IPS-NIHi7 (cell line): ENCODE measurements at regions not wholly inside any gene's neighbourhood (a gene's known extent, or its start where the extent isn't known, plus 50 kb on each side); places are given as distances from the start of the nearest gene placed in this dataset.
"Not testable (repeated sequence)": the region's sequence is repeated elsewhere in the genome, so short reads cannot be mapped to it uniquely, and the experiment has no call there.

Experiments
- DNase-seq: peaks from one replicate; pipeline ENCODE4 v3.0.0; 2012; ENCODE audit warnings: mixed read lengths; ENCODE audit errors: extremely low spot score

DNA sequence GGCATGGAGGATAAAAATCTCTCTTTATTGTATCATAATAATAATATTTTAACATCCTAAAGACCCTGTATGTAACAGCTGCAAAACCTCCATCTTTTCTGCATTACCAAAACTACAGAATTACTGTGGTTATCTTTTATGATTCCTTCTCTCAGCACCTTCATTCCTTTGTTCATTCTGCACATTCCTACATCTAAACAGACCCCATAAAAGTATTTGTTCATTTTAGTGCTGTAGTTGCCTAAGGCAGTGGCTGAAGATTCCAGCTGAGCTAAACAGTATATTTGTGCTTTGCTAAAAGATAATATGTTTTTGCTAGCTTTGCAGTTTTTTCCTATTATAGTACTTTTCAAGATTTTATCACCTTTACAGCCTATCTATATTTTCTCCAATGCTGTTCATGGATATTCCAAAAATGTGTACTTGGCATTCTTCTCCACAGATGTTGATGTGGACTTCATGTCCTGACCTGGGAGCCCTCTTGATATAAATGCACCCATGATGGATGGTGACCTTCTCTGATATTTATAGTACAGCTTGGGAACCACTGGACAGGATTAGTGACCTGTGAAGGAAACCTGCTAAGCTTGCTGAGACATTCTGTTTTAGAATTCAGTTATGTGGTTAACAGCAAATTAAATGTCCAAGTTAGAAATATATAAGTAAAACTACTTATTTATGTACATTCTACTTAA lies 2832.9 kb upstream of the PCDH20 start:
- no peak for DNase-seq

DNA sequence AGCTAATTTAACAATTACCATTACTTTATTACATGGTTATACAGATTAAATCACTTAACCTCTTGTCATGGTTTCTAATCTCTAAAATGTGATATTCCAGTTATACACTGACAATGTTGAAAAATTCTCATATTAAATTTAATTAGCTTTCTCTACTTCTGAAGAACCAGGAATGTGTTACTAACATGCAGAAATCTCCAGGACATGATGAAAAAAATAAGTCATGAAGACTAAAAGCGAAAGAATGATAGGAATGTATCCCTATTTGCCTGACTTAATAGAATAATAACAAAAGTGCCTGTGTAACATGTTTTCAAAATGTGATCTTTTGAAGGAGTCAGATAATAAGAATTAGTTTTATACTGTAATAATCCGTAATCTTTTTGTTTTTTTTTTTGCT lies 2823.7 kb upstream of the PCDH20 start:
- DNase-seq = no peak

DNA sequence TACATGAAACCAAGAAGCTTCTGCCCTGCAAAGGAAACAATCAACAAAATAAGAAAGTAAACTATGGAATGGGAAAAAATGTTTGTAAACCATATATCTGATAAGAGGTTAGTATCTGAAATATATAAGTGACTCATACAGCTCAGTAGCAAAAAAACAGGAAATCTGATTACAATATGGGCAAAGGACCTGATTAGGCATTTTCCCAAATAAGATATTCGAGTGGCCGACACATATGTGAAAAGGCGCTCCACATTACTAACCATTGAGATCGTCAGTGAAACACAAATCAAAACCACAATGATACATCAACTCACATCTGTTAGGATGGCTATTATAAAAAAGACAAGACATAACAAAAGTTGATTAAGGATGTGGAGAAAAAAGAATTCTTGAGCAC lies 2818.6 kb upstream of the PCDH20 start:
- no peak for DNase-seq

DNA sequence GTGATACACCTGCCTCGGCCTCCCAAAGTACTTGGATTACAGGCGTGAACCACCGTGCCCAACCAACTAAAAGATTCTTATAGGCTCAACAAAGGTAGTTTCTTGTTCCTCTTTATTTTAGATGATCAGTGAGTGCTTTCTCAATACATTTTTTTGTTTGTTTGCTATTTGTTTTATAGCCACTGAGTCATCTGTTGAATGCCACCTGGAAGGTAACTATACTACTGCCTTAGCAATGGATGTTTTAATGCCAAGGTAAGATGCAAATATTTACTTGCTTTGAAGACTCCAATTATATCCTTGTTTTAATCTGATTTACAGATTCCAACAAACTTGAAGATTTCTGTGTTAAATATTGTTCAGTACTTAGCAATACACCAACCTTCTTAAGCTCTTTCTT lies 2807.4 kb upstream of the PCDH20 start:
- DNase-seq = no peak

- DNase-seq = no peak
These were observed 2791.0 kb upstream of the PCDH20 start for GRCh38 chr13:64206430-64207225.

DNA sequence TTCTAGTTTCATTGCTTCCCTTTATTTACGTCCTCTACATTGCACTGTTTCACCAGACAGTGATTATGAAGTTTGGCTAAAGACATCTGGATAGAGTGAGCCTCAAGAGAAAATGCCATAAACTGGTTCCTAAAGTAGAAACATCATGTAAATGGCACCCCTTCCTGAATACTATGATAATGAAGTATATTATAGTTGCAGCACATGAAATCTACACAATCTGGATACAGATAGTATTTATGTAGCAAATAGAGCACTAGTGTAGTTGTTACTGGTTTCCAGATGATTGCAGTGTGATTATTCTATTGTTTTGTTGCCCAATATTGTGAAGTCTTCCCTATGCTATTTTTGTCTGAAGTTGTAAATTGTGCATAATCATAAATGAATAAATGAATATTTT lies 2786.9 kb upstream of the PCDH20 start:
- DNase-seq = no peak

DNA sequence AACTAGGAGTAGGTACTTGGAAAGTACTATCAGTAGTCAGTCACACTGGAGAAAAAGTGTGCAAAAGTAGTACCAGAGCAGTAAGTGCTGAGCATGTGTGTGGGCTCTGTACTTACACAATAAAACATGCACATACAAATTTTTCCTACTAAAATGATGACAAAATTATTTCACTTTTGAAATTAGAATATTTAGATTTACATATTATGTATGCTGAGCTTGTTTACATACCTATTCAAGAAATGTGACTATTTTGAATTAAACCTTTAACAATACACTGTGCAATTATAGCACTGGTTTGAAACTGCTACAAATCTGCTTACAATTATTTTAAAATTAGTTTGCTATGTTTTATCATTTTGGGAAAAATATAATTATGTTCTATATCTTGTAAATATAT lies 2781.6 kb upstream of the PCDH20 start:
- no peak for DNase-seq

GRCh38 chr13:64186503-64187250 lies 2771.0 kb upstream of the PCDH20 start:
- no peak for DNase-seq

DNA sequence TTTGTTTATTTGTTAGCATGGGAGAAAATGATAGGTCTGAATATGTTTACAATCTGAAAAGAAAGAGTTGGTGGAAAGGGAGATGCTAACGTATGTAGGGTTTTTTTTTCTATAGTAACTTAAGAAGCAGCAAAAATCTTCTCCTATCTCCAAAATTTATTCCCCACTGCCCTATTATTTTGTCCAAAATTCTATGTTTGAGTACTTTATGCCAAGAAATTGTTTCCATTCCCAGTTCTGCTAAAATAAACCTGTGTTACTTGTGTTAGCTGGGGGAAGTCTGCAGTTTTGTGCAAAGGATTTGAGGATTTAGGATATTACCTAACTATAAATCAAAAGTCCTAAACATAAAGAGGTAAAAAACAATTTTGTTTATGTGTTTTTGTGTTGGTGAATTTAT lies 2770.4 kb upstream of the PCDH20 start:
- no peak for DNase-seq

DNA sequence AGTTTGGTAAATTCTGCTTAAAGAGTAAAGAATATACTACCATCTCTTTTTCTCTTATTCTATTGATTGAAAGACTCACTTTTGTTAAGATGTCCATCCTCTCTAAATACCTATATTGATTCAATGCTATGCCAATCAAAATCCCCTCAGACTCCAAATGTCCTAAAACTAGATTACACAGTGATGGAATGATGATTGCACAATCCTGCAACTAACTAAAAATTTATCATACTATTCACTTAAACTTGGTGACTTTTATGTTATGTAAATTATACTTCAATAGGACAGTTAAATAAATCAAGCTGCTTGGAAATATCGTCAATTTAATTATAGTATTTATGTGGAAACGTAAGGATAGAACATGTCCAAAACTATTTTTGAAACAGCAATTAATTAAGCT lies 2765.1 kb upstream of the PCDH20 start:
- DNase-seq = no peak

GRCh38 chr13:64165826-64166225 lies 2750.2 kb upstream of the PCDH20 start:
- DNase-seq = no peak

DNA sequence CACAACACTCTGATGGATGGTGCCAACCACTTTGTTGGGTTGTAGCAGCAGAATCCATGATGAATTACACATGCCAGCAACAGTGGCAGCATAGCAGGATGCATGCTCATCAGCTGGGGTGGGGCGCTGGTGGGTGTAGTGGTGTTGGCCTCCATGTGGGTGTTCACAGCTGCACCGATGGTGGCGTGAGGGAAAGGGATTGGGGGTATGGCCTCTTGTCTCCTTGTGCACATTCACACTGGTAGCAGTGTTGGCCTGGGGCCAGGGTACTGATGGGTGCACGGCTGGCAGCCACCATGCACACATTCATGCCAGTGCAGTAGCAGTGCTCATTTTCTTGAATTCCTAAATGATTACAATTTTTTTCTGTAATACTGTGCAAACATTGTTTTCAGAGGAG lies 2748.8 kb upstream of the PCDH20 start:
- DNase-seq = no peak

DNA sequence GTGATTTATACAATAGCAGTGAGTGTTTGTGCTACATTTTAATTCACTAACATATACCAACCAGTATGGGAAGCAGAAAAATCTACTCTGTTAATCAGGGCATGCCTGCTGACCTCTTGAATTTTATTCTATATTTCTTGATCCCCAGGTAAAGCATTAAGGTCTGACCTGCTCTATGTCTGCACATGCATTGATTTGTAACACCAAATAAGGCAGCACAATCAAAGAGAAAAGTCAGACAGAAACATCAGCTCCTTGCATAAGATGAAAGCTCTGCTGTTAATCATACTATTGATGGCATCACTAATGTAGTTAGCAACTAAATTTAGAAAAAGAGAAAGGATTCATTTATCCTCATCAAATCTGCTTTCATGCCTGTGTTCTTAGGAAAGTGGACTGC lies 2744.8 kb upstream of the PCDH20 start:
- no peak for DNase-seq

DNA sequence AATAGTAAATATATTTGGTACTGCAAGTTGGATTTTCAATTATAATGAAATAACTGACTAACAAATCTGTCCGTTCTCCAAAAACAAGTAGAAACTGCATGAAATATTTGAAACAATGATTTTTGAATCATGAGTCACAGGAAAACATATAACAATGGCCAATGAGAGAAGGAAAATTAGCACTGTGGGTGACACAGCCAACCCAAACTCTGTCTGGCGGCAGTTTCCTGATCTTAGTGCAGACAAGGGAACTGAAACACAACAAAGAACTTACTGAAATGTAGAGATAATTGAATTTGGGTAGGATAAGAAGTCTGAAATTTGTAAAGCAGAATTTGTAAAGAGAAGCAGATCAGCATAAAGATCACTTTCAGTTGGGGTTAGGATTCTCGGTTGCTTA lies 2743.3 kb upstream of the PCDH20 start:
- DNase-seq = no peak

GRCh38 chr13:64154514-64154913 lies 2738.9 kb upstream of the PCDH20 start:
- DNase-seq = no peak

DNA sequence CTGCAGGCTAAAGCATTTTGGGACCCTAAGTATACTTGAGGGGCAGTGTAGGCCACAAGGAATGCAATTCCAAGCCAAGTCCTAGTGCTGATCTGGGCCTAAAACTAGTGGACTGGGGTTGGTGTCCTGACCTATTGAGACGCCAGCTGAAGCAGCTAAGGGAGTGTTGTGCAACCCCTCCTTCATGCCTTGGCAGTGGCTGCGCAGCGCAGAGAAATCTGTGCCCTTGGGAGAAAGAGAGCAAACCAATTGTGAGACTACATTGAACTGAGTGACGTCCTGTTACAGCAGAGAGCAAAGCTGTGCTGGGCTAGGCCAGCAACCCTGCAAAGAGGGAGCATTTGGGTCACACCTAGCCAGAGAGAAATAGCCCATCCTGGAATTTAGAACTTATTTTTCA lies 2715.0 kb upstream of the PCDH20 start:
- DNase-seq = no peak

- DNase-seq = no peak
These were observed 2714.5 kb upstream of the PCDH20 start for GRCh38 chr13:64130171-64130570.

- no peak for DNase-seq
These were observed 2712.2 kb upstream of the PCDH20 start for GRCh38 chr13:64127856-64128255.

DNA sequence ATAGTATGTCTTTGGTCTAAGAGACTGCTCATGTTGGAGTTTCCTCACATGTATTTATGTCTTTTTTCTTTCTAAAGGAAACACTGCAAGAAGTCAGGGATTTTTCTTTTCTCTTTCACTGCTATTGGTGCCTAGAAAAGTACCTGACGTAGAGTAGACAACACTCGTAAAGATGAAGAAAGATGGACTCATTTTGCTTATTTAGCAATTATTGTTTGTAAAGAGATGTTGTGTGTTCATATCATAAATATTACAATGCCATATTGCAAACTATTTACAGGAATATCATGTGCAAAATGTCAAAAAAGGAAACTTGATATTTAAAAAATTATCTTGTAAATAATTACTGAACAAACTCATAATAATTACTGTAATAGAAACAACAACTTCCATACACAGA lies 2711.5 kb upstream of the PCDH20 start:
- DNase-seq = no peak

DNA sequence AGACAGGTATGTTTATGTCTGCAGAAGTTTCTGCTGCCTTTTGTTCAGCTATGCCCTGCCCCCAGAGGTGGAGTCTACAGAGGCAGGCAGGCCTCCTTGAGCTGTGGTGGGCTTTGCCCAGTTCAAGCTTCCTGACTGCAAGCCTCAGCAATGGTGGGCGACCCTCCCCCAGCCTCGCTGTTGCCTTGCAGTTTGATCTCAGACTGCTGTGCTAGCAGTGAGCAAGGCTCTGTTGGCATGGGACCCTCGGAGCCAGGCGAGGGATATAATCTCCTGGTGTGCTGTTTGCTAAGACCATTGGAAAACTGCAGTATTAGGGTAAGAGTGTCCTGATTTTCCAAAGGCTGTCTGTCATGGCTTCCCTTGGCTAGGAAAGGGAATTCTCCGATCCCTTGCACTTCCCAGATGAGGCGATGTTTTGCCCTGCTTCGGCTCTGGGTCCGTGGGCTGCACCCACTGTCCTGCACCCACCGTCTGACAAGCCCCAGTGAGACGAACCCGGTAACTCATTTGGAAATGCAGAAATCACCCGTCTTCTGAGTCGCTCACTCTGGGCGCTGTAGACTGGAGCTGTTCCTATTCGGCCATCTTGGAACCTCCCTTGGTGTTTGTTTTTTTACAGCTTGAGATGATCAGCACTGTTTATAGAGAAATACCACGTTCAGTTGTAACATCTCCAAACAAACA lies 2705.5 kb upstream of the PCDH20 start:
- DNase-seq = not testable (repeated sequence)

- no peak for DNase-seq
These were observed 2684.3 kb upstream of the PCDH20 start for GRCh38 chr13:64099994-64100393.

DNA sequence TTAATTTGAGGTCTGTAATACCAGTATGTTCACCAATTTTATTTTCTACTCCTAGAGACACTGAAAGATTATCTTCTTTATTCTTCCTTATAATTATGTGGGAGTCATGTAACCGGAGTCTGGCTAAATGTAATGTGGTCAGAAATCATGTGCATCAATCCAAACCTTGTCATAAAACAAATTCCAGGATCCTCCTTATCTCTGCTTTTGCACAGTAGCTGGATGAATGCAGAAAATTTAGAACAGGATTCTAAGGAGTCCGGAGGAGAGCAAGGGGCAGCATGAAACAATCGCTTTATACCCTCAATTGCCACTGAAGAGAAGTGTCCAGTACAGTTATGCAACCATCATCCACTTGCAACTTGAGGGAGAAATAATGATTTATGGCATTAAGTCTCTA lies 2674.7 kb upstream of the PCDH20 start:
- DNase-seq = no peak
